ENCODE measurements at regions not wholly inside any gene's neighbourhood (a gene's known extent, or its start where the extent isn't known, plus 50 kb on each side); places are given as distances from the start of the nearest gene placed in this dataset.
"Not testable (repeated sequence)": the region's sequence is repeated elsewhere in the genome, so short reads cannot be mapped to it uniquely, and the experiment has no call there.

DNA sequence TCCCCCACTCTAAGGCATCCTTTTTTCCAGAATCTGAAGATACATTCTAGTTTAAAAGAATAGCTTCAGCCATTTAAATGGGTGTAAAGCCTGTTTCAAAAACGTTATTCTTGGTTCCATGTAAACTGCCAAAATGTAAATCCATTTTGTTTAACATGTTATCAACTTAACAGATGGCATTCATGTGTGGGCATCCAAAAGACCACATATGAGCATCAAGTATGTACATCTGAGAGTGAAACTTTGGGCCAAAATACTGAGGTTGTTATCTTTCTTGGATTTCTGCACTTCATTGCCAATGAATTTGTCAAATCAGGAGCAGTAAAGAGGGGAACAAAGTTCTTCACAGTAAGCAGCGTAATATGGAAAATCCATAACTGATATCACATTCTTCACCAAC lies 395.4 kb downstream of the ZNF804A start:
- Histone ChIP-seq H3K9me3 (peaks cover 0 to 4% (median 0%) of the 10 kb centered on the region in 4 donors), H3K4me3 (no peak overlapping the region), H3K4me1 (no peaks in the 10 kb centered on the region), H3K27ac (no peak overlapping the region), H3K27me3 (no peaks in the 10 kb centered on the region), H3K36me3 (no peaks in the 10 kb centered on the region)
- DNase-seq: no peak
- intact Hi-C loops (cut with DNase I): no loop called here
- TF ChIP-seq POLR2AphosphoS5 (IDR thresholded peaks at IDR 0.05) (no peak), EP300 (IDR thresholded peaks at IDR 0.05) (no peak)
- TF ChIP-seq, protein P1, sequence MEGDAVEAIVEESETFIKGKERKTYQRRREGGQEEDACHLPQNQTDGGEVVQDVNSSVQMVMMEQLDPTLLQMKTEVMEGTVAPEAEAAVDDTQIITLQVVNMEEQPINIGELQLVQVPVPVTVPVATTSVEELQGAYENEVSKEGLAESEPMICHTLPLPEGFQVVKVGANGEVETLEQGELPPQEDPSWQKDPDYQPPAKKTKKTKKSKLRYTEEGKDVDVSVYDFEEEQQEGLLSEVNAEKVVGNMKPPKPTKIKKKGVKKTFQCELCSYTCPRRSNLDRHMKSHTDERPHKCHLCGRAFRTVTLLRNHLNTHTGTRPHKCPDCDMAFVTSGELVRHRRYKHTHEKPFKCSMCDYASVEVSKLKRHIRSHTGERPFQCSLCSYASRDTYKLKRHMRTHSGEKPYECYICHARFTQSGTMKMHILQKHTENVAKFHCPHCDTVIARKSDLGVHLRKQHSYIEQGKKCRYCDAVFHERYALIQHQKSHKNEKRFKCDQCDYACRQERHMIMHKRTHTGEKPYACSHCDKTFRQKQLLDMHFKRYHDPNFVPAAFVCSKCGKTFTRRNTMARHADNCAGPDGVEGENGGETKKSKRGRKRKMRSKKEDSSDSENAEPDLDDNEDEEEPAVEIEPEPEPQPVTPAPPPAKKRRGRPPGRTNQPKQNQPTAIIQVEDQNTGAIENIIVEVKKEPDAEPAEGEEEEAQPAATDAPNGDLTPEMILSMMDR (IDR thresholded peaks at IDR 0.05): no peak
- WGBS, 2 donors: 56 to 61% methylated on average over 2 of the region's 2 CpGs

GRCh38 chr2:185006481-185006880 lies 408.2 kb downstream of the ZNF804A start:
- DNase-seq: no peak
- 69 to 78% methylated on average over 4 of the region's 4 CpGs for WGBS, 2 donors
- TF ChIP-seq POLR2AphosphoS5 (IDR thresholded peaks at IDR 0.05) (no peak), EP300 (IDR thresholded peaks at IDR 0.05) (no peak), POLR2A (IDR thresholded peaks at IDR 0.05) (no peak)
- TF ChIP-seq, protein P1 (IDR thresholded peaks at IDR 0.05): no peak
- H3K27ac ChIP-seq: no peak overlapping the region
- intact Hi-C loops (cut with DNase I): no loop called here
- H3K4me3 ChIP-seq: no peak overlapping the region
- no peaks in the 10 kb centered on the region for H3K4me1 ChIP-seq
- H3K36me3 ChIP-seq: no peaks in the 10 kb centered on the region
- peaks cover 0 to 8% (median 0%) of the 10 kb centered on the region in 4 donors for H3K9me3 ChIP-seq
- no peaks in the 10 kb centered on the region for H3K27me3 ChIP-seq

GRCh38 chr2:185012643-185013042 lies 414.3 kb downstream of the ZNF804A start:
- Histone ChIP-seq H3K9me3 (peaks cover 6 to 9% (median 7%) of the 10 kb centered on the region in 4 donors), H3K4me1 (no peaks in the 10 kb centered on the region), H3K27me3 (no peaks in the 10 kb centered on the region), H3K36me3 (no peaks in the 10 kb centered on the region), H3K27ac (no peak overlapping the region), H3K4me3 (no peak overlapping the region)
- no peak for DNase-seq
- intact Hi-C loops (cut with DNase I): no loop called here
- TF ChIP-seq EP300 (IDR thresholded peaks at IDR 0.05) (no peak), POLR2AphosphoS5 (IDR thresholded peaks at IDR 0.05) (no peak), POLR2A (IDR thresholded peaks at IDR 0.05) (no peak)
- TF ChIP-seq, protein P1 (IDR thresholded peaks at IDR 0.05): no peak
- 94 to 96% methylated on average over 3 of the region's 3 CpGs for WGBS, 2 donors

DNA sequence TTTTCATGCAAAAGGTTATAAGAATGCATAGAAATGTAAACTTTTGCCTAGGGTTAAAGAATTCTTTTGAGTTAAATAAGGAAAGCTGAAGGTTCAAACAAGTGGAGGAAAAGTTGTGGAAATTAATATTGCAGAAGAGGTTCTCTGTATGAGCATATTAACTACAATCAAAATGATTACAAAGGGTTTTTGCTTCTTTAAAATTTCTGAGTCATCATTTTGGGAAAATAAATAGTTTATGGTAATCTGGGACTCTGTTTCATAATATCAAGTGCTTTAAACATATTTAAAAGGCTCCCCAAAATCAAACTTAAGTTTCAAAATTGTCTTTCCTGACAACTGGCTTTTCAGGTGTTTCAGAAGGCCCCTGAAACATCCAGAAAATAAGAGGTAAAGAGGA lies 415.7 kb downstream of the ZNF804A start:
- Histone ChIP-seq H3K36me3 (no peaks in the 10 kb centered on the region), H3K4me1 (no peaks in the 10 kb centered on the region), H3K27me3 (no peaks in the 10 kb centered on the region), H3K9me3 (peaks cover 6 to 9% (median 7%) of the 10 kb centered on the region in 4 donors), H3K4me3 (no peak overlapping the region), H3K27ac (no peak overlapping the region)
- intact Hi-C loops (cut with DNase I): no loop called here
- no peak for DNase-seq
- TF ChIP-seq POLR2A (IDR thresholded peaks at IDR 0.05) (no peak), POLR2AphosphoS5 (IDR thresholded peaks at IDR 0.05) (no peak), EP300 (IDR thresholded peaks at IDR 0.05) (no peak)
- TF ChIP-seq, protein P1 (IDR thresholded peaks at IDR 0.05): no peak

DNA sequence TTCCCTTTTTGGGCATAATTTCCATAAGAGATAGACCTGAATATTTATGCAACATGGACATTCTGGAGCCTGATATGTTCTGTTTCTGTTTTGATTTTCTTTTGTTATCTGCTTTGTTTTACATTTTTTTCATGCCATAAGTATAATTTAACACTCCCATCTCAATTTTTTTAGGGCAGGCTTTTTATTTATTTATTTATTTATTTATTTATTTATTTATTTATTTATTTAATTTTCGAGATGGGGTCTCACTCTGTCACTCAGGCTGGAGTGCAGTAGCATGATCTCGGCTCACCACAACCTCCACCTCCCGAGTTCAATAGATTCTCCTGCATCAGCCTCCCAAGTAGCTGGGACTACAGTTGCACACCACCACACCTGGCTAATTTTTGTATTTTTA lies 427.6 kb downstream of the ZNF804A start:
- H3K4me1 ChIP-seq; H3K9me3 ChIP-seq; H3K4me3 ChIP-seq; H3K27ac ChIP-seq; intact Hi-C loops (cut with DNase I); H3K36me3 ChIP-seq; H3K27me3 ChIP-seq; DNase-seq: not testable (repeated sequence)
- 77 to 82% methylated on average over 3 of the region's 3 CpGs for WGBS, 2 donors
